GM12878 (cell line): ENCODE measurements at regions not wholly inside any gene's neighbourhood (a gene's known extent, or its start where the extent isn't known, plus 50 kb on each side); places are given as distances from the start of the nearest gene placed in this dataset.

Experiments
- ATAC-seq: fragments of 200-7000 bp; cut with Tn5 transposase; 3 replicates; pipeline ENCODE4 v1.9.1; 2020; ENCODE audit warnings: mild to moderate bottlenecking, moderate library complexity
- BruUV-seq: library from RNA; stranded (reverse); fragments of 400-500 nt; replicated peaks from 2 replicates; lab custom pipeline; 2021; lab: Mats Ljungman, UMichigan
- CTCF ChIA-PET: fragments of 300-600 bp; sonication (Branson Sonifier 250); formaldehyde crosslinking; extraction: SDS; loops from one replicate; lab custom pipeline; 2021; ENCODE audit warnings: inconsistent platforms; lab: Yijun Ruan, JAX
- POLR2A ChIA-PET: fragments of 350-600 bp; formaldehyde crosslinking; extraction: SDS; loops from one replicate; lab custom pipeline; 2021; ENCODE audit warnings: inconsistent platforms; lab: Charles Lee
- RAD21 ChIA-PET: fragments of 300-600 bp; sonication (Branson Sonifier 250); formaldehyde crosslinking; loops from one replicate; lab custom pipeline; 2023; ENCODE audit warnings: antibody characterized with exemption; ENCODE audit not compliant: unreplicated experiment; lab: Charles Lee
- SMC1A ChIA-PET: fragments of 300-600 bp; sonication (Branson Sonifier 250); formaldehyde crosslinking; loops from one replicate; lab custom pipeline; 2023; ENCODE audit not compliant: unreplicated experiment, uncharacterized antibody; lab: Charles Lee
- DNase-seq: peaks from one replicate; pipeline ENCODE4 v3.0.0-alpha.2; 2011; ENCODE audit warnings: low read depth, low spot score
- FAIRE-seq: peaks from 3 replicates; lab custom pipeline; 2011; peaks lifted over from hg19 to GRCh38; lab: Jason Lieb, UNC
- H2AFZ ChIP-seq: 2 replicates; pipeline ENCODE4 v1.6.0; 2011; ENCODE audit warnings: low read depth, low read length, control low read depth; ENCODE audit not compliant: control insufficient read depth
- H3K27ac ChIP-seq: 2 replicates; pipeline ENCODE4 v1.5.1; 2011; ENCODE audit warnings: control low read depth; ENCODE audit not compliant: control insufficient read depth, insufficient read depth
- H3K27me3 ChIP-seq, 2 experiments: replicated peaks in 1 of 2; 2 replicates each; pipeline versions ENCODE4 v1.6.0 to v1.6.1; 2011; ENCODE audit warnings: low read length in 1 of 2; ENCODE audit not compliant: control insufficient read depth in 2 of 2, insufficient read depth in 2 of 2
- H3K36me3 ChIP-seq, 2 experiments: 2 replicates each; pipeline ENCODE4 v1.5.1; 2011; ENCODE audit warnings: low read length in 1 of 2; ENCODE audit not compliant: control insufficient read depth in 2 of 2, insufficient read depth in 2 of 2
- H3K4me1 ChIP-seq: 2 replicates; pipeline ENCODE4 v1.6.1; 2011; ENCODE audit warnings: mild to moderate bottlenecking, low read length, moderate library complexity, mixed read lengths; ENCODE audit not compliant: control insufficient read depth, insufficient read depth
- H3K4me2 ChIP-seq: 2 replicates; pipeline ENCODE4 v1.6.0; 2011; ENCODE audit warnings: control low read depth; ENCODE audit not compliant: control insufficient read depth, insufficient read depth
- H3K4me3 ChIP-seq: fragments of 200-600 bp; sonication (generic); 2 replicates; pipeline ENCODE4 v1.5.1; 2016
- H3K79me2 ChIP-seq: 2 replicates; pipeline ENCODE4 v1.6.0; 2011; ENCODE audit warnings: low read length; ENCODE audit not compliant: control insufficient read depth, insufficient read depth
- H3K9ac ChIP-seq: 2 replicates; pipeline ENCODE4 v1.8.0; 2011; ENCODE audit warnings: low read length, control low read depth, mixed read lengths; ENCODE audit not compliant: control insufficient read depth, insufficient read depth
- H3K9me3 ChIP-seq: replicated peaks from 3 replicates; pipeline ENCODE4 v1.5.1; 2011; ENCODE audit warnings: mild to moderate bottlenecking, low read length; ENCODE audit not compliant: control insufficient read depth, insufficient read depth
- H4K20me1 ChIP-seq: 2 replicates; pipeline ENCODE4 v1.6.0; 2011; ENCODE audit not compliant: control insufficient read depth, insufficient read depth
- ASH2L ChIP-seq: fragments of 300-600, 200-600 bp; sonication (generic); IDR thresholded peaks from 2 replicates; pipeline ENCODE4 v1.6.1; 2017; ENCODE audit warnings: low read depth, mild to moderate bottlenecking, borderline replicate concordance
- E2F4 ChIP-seq: IDR thresholded peaks from 2 replicates; pipeline ENCODE4 v1.6.1; 2012; ENCODE audit warnings: low read depth, low read length, improper control_type of control experiment
- E2F8 ChIP-seq: fragments of 450-650 bp; IDR thresholded peaks from 2 replicates; pipeline ENCODE4 v1.6.1; 2018; ENCODE audit warnings: mild to moderate bottlenecking, low read depth, moderate library complexity; ENCODE audit not compliant: partially characterized antibody
- HDAC6 ChIP-seq: fragments of 200-600 bp; sonication (generic); IDR thresholded peaks from one replicate; pipeline ENCODE4 v1.8.0; 2017; ENCODE audit warnings: antibody characterized with exemption; ENCODE audit not compliant: unreplicated experiment
- IKZF2 ChIP-seq, 2 experiments: fragments of 450-650 bp; IDR thresholded peaks; 2 replicates each; pipeline ENCODE4 v1.6.1; 2017; ENCODE audit warnings: mild to moderate bottlenecking in 2 of 2, moderate library complexity in 2 of 2
- JUND ChIP-seq: IDR thresholded peaks from 2 replicates; pipeline ENCODE4 v1.6.1; 2012; ENCODE audit warnings: low read depth, mild to moderate bottlenecking, low read length, improper control_type of control experiment, moderate library complexity
- NFYB ChIP-seq: IDR thresholded peaks from 2 replicates; pipeline ENCODE4 v1.6.1; 2011; ENCODE audit warnings: low read depth, mild to moderate bottlenecking, low read length, improper control_type of control experiment, moderate library complexity; ENCODE audit not compliant: insufficient read depth
- NR2C2 ChIP-seq: IDR thresholded peaks from 2 replicates; pipeline ENCODE4 v1.6.1; 2011; ENCODE audit warnings: borderline replicate concordance, low read depth; ENCODE audit not compliant: control insufficient read depth, insufficient read length
- PAX5 ChIP-seq: IDR thresholded peaks from 2 replicates; pipeline ENCODE4 v1.6.1; 2011; ENCODE audit warnings: low read depth, low read length, borderline replicate concordance
- SREBF2 ChIP-seq: IDR thresholded peaks from 2 replicates; pipeline ENCODE4 v1.6.1; 2012; ENCODE audit warnings: mild to moderate bottlenecking, low read length
- TBL1XR1 ChIP-seq: IDR thresholded peaks from 2 replicates; pipeline ENCODE4 v1.6.1; 2012; ENCODE audit warnings: low read depth, low read length, improper control_type of control experiment
- TCF7 ChIP-seq: IDR thresholded peaks from 2 replicates; pipeline ENCODE4 v1.6.1; 2014; ENCODE audit warnings: antibody characterized with exemption, borderline replicate concordance
- ZBTB33 ChIP-seq: fragments of 450-650 bp; IDR thresholded peaks from 2 replicates; pipeline ENCODE4 v1.6.1; 2017; ENCODE audit warnings: mild to moderate bottlenecking
- ZBTB4 ChIP-seq: fragments of 450-650 bp; formaldehyde crosslinking; IDR thresholded peaks from 2 replicates; pipeline ENCODE4 v1.4.0; 2022; ENCODE audit warnings: mild to moderate bottlenecking, moderate library complexity
- WGBS: methylation state at CpG from one replicate; pipeline ENCODE4 v1.1.6; 2016; ENCODE audit warnings: low lambda C conversion rate; ENCODE audit not compliant: insufficient replicate concordance, insufficient coverage; ENCODE audit errors: missing lambda C conversion rate; 5-methylcytosine and 5-hydroxymethylcytosine counted together
- in situ Hi-C: fragments of 300-500 bp; cut with MboI; formaldehyde crosslinking; loops from 9 replicates; pipeline ENCODE4 v1.14.3; 2018; ENCODE audit warnings: mixed read lengths
- intact Hi-C: fragments of 100-400 bp; cut with micrococcal nuclease; formaldehyde crosslinking; loops from one replicate; pipeline ENCODE4 v1.14.2; 2022; ENCODE audit not compliant: unreplicated experiment

GRCh38 chr22:48452766-48453165 lies 1374.9 kb downstream of the BRD1 start:
- Histone ChIP-seq H3K79me2 (no peaks in the 10 kb centered on the region), H3K9ac (no peak overlapping the region), H4K20me1 (no peaks in the 10 kb centered on the region), H3K27me3 (no peaks in the 10 kb centered on the region), H3K9me3 (peaks cover 2% of the 10 kb centered on the region; the same call in 1 of the 3 replicates), H3K4me1 (no peaks in the 10 kb centered on the region), H3K4me3 (no peak overlapping the region), H2AFZ (no peak overlapping the region), H3K36me3 (no peaks in the 10 kb centered on the region), H3K27ac (no peak overlapping the region), H3K4me2 (no peak overlapping the region)
- WGBS, result 22% methylated on average over 10 of the region's 10 CpGs
- FAIRE-seq (no peak), ATAC-seq (no peak), DNase-seq (no peak)
- POLR2A ChIA-PET, result no interaction called here
- SMC1A ChIA-PET, result no interaction called here
- CTCF ChIA-PET, result no interaction called here
- RAD21 ChIA-PET, result no interaction called here
- in situ Hi-C loops, result no loop called here
- intact Hi-C loops, result no loop called here
- no TSS peak for BruUV-seq
- TF ChIP-seq JUND (no peak), NFYB (no peak), TBL1XR1 (no peak), SREBF2 (no peak), IKZF2 (IDR thresholded peaks at IDR 0.05) (no peak), E2F4 (no peak), TCF7 (no peak), HDAC6 (no peak), PAX5 (no peak), ZBTB33 (no peak), ASH2L (no peak), ZBTB4 (CRISPR knock-in tag) (no peak), E2F8 (no peak), NR2C2 (no peak)
